ENCODE measurements at regions not wholly inside any gene's neighbourhood (a gene's known extent, or its start where the extent isn't known, plus 50 kb on each side); places are given as distances from the start of the nearest gene placed in this dataset.

GRCh38 chr3:66744986-66745385 is 244.2 kb upstream of the LRIG1 start:
- no peak for DNase-seq (ENCODE audit: low spot score)

GRCh38 chr3:66747261-66747660 is 246.4 kb upstream of the LRIG1 start:
- no peak for DNase-seq (ENCODE audit: low spot score)

GRCh38 chr3:66747696-66748095 is 246.9 kb upstream of the LRIG1 start:
- DNase-seq (ENCODE audit: low spot score): no peak

GRCh38 chr3:66748175-66748876 is 247.5 kb upstream of the LRIG1 start:
- DNase-seq (ENCODE audit: low spot score): no peak

GRCh38 chr3:66751842-66752241 is 246.3 kb upstream of the KBTBD8 start:
- DNase-seq (ENCODE audit: low spot score): no peak

GRCh38 chr3:66753670-66754069 is 244.4 kb upstream of the KBTBD8 start:
- DNase-seq (ENCODE audit: low spot score): no peak

- no peak for DNase-seq (ENCODE audit: low spot score)
These were observed 243.5 kb upstream of the KBTBD8 start for GRCh38 chr3:66754613-66755012.

- no peak for DNase-seq (ENCODE audit: low spot score)
These were observed 242.2 kb upstream of the KBTBD8 start for GRCh38 chr3:66755924-66756323.

GRCh38 chr3:66756468-66757036 is 241.6 kb upstream of the KBTBD8 start:
- DNase-seq (ENCODE audit: low spot score): no peak

- no peak for DNase-seq (ENCODE audit: low spot score)
These were observed 236.9 kb upstream of the KBTBD8 start for GRCh38 chr3:66761093-66761780.

- DNase-seq (ENCODE audit: low spot score): no peak
These were observed 235.0 kb upstream of the KBTBD8 start for GRCh38 chr3:66762916-66763693.

- no peak for DNase-seq (ENCODE audit: low spot score)
These were observed 220.0 kb upstream of the KBTBD8 start for GRCh38 chr3:66778107-66778506.

GRCh38 chr3:66778777-66779176 is 219.3 kb upstream of the KBTBD8 start:
- no peak for DNase-seq (ENCODE audit: low spot score)

GRCh38 chr3:66785191-66785909 is 212.8 kb upstream of the KBTBD8 start:
- DNase-seq (ENCODE audit: low spot score): no peak

- no peak for DNase-seq (ENCODE audit: low spot score)
These were observed 208.4 kb upstream of the KBTBD8 start for GRCh38 chr3:66789580-66790237.

GRCh38 chr3:66792086-66792485 is 206.0 kb upstream of the KBTBD8 start:
- DNase-seq (ENCODE audit: low spot score): no peak

GRCh38 chr3:66795365-66795764 is 202.7 kb upstream of the KBTBD8 start:
- no peak for DNase-seq (ENCODE audit: low spot score)

GRCh38 chr3:66796343-66796742 is 201.8 kb upstream of the KBTBD8 start:
- no peak for DNase-seq (ENCODE audit: low spot score)

- DNase-seq (ENCODE audit: low spot score): no peak
These were observed 200.1 kb upstream of the KBTBD8 start for GRCh38 chr3:66797889-66798560.

GRCh38 chr3:66800941-66801545 is 197.1 kb upstream of the KBTBD8 start:
- DNase-seq (ENCODE audit: low spot score): no peak
